ENCODE measurements at regions not wholly inside any gene's neighbourhood (a gene's known extent, or its start where the extent isn't known, plus 50 kb on each side); places are given as distances from the start of the nearest gene placed in this dataset.

- BruUV-seq (replicated peaks): no TSS peak
- POLR2A ChIA-PET: no interaction called here
Measured at GRCh38 chr22:49449811-49450446, 377.7 kb downstream of the BRD1 start.

More at GRCh38 chr22:49449811-49450446, 377.7 kb downstream of the BRD1 start:
- RAD21 ChIA-PET (ENCODE audit: low non-redundant PET in 1 of 2, low total read pairs in 2 of 2, uncharacterized antibody in 2 of 2, unreplicated experiment in 2 of 2): no interaction called here
- CTCF ChIA-PET: interaction anchor here (0.6 kb wide), 1 partner anchor 276 kb away, joined by 3 read pairs; no protein-coding TSS in a partner anchor
- Histone ChIP-seq H3K4me3 (replicated peaks in 1 of 2; ENCODE audit: low read depth in 1 of 2, low read length in 2 of 2) (no peak overlapping the region), H3K4me2 (ENCODE audit: low read length) (no peak overlapping the region), H3K9ac (ENCODE audit: low read length) (no peak overlapping the region), H3K9me2 (ENCODE audit: insufficient read depth) (no peaks in the 10 kb centered on the region), H2AFZ (ENCODE audit: low read depth, low read length, poor library complexity, severe bottlenecking) (no peak overlapping the region), H3K79me2 (ENCODE audit: insufficient read depth, low read length) (no peaks in the 10 kb centered on the region), H3K9me3 (ENCODE audit: control insufficient read depth in 1 of 2, insufficient read depth in 1 of 2, low read depth in 1 of 2, low read length in 2 of 2) (no peaks in the 10 kb centered on the region), H3K27me3 (ENCODE audit: insufficient read depth, low read length) (no peaks in the 10 kb centered on the region), H3K36me3 (ENCODE audit: control insufficient read depth in 1 of 2, insufficient read depth in 2 of 2, low read length in 2 of 2) (no peaks in the 10 kb centered on the region), H4K20me1 (ENCODE audit: insufficient read depth) (no peaks in the 10 kb centered on the region), H3K4me1 (ENCODE audit: control insufficient read depth in 1 of 2, insufficient read depth in 2 of 2, low read length in 2 of 2) (no peaks in the 10 kb centered on the region), H3K27ac (ENCODE audit: low read depth, low read length) (no peak overlapping the region)
- TF ChIP-seq SP1 (IDR thresholded peaks at IDR 0.05; ENCODE audit: low read depth) (no peak), TCF7L2 (IDR thresholded peaks at IDR 0.05; ENCODE audit: borderline replicate concordance, extremely low read depth, insufficient read depth, insufficient read length) (no peak), FOSL1 (IDR thresholded peaks at IDR 0.05; ENCODE audit: low read depth) (no peak), YY1 (IDR thresholded peaks at IDR 0.05; ENCODE audit: extremely low read depth, insufficient replicate concordance, low read depth, low read length) (no peak), SRF (IDR thresholded peaks at IDR 0.05; ENCODE audit: low read depth) (no peak), ATF3 (IDR thresholded peaks at IDR 0.05) (no peak), POLR2AphosphoS5 (IDR thresholded peaks at IDR 0.05; ENCODE audit: low read depth, low read length) (no peak), ELF1 (IDR thresholded peaks at IDR 0.05; ENCODE audit: borderline replicate concordance, low read depth) (no peak), JUND (IDR thresholded peaks at IDR 0.05) (no peak), CBX3 (IDR thresholded peaks at IDR 0.05; ENCODE audit: low read depth) (no peak), ZBTB33 (IDR thresholded peaks at IDR 0.05; ENCODE audit: extremely low read depth, insufficient replicate concordance, low read length) (no peak), EZH2 (IDR thresholded peaks at IDR 0.05) (no peak), RAD21 (IDR thresholded peaks at IDR 0.05; ENCODE audit: low read depth) (no peak), MAX (IDR thresholded peaks at IDR 0.05) (no peak), EGR1 (IDR thresholded peaks at IDR 0.05; ENCODE audit: low read depth) (no peak), CEBPB (IDR thresholded peaks at IDR 0.05; ENCODE audit: low read depth) (no peak), ZFX (IDR thresholded peaks at IDR 0.05) (no peak), SIN3A (IDR thresholded peaks at IDR 0.05; ENCODE audit: low read depth) (no peak), ZNF274 (IDR thresholded peaks at IDR 0.05; ENCODE audit: low read depth, low read length) (no peak), CTCF (IDR thresholded peaks at IDR 0.05 in 2 of 3, conservative IDR thresholded peaks at IDR 0.05 in 1 of 3; ENCODE audit: borderline replicate concordance in 1 of 3, insufficient read depth in 1 of 3, low read depth in 2 of 3, low read length in 2 of 3) (no peak)
- DNase-seq (ENCODE audit: low read depth, low spot score) (no peak), ATAC-seq (no peak)
- intact Hi-C loops (cut with micrococcal nuclease): no loop called here
